ENCODE measurements at regions not wholly inside any gene's neighbourhood (a gene's known extent, or its start where the extent isn't known, plus 50 kb on each side); places are given as distances from the start of the nearest gene placed in this dataset.

GRCh38 chr6:815348-815738 is 122.4 kb upstream of the EXOC2 start:
- TF ChIP-seq CTCF (IDR thresholded peaks at IDR 0.05) (no peak), POLR2A (IDR thresholded peaks at IDR 0.05) (no peak)

All from testis (tissue), 2 donors.